Smooth muscle cell (in vitro differentiated cells): ENCODE measurements at regions not wholly inside any gene's neighbourhood (a gene's known extent, or its start where the extent isn't known, plus 50 kb on each side); places are given as distances from the start of the nearest gene placed in this dataset.

ENCODE experiments used
- DNase-seq: peaks from one replicate; lab custom pipeline; 2025; ENCODE audit not compliant: unreplicated experiment; lab: John Stamatoyannopoulos, UW
- H2AFZ ChIP-seq: fragments of 200-600 bp; sonication (generic); 2 replicates; pipeline ENCODE4 v1.6.0; 2016; ENCODE audit warnings: antibody characterized with exemption, low read depth, mild to moderate bottlenecking
- H3F3A ChIP-seq: fragments of 200-600 bp; sonication (generic); 2 replicates; pipeline ENCODE4 v1.6.0; 2017; ENCODE audit warnings: antibody characterized with exemption, low read depth
- H3K27ac ChIP-seq: fragments of 200-600 bp; sonication (generic); 2 replicates; pipeline ENCODE4 v1.5.1; 2016; ENCODE audit warnings: low read depth, mild to moderate bottlenecking
- H3K27me3 ChIP-seq: fragments of 200-600 bp; sonication (generic); 2 replicates; pipeline ENCODE4 v1.6.1; 2016; ENCODE audit warnings: low read depth, mild to moderate bottlenecking
- H3K36me3 ChIP-seq: fragments of 200-600 bp; sonication (generic); 2 replicates; pipeline ENCODE4 v1.5.1; 2016; ENCODE audit warnings: low read depth
- H3K4me1 ChIP-seq: fragments of 200-600 bp; sonication (generic); 2 replicates; pipeline ENCODE4 v1.5.1; 2016; ENCODE audit warnings: low read depth
- H3K4me2 ChIP-seq: fragments of 200-600 bp; sonication (generic); 2 replicates; pipeline ENCODE4 v1.6.0; 2016; ENCODE audit warnings: mild to moderate bottlenecking
- H3K4me3 ChIP-seq: fragments of 200-600 bp; sonication (generic); 2 replicates; pipeline ENCODE4 v1.5.1; 2016; ENCODE audit warnings: mild to moderate bottlenecking
- H3K79me2 ChIP-seq: fragments of 200-600 bp; sonication (generic); 2 replicates; pipeline ENCODE4 v1.6.0; 2016; ENCODE audit warnings: low read depth, mild to moderate bottlenecking
- H3K9ac ChIP-seq: fragments of 200-600 bp; sonication (generic); 2 replicates; pipeline ENCODE4 v1.6.0; 2016; ENCODE audit warnings: low read depth
- H3K9me3 ChIP-seq: fragments of 200-600 bp; sonication (generic); replicated peaks from 2 replicates; pipeline ENCODE4 v1.5.1; 2016; ENCODE audit warnings: low read depth
- H4K20me1 ChIP-seq: fragments of 200-600 bp; sonication (generic); 2 replicates; pipeline ENCODE4 v1.6.0; 2016; ENCODE audit warnings: low read depth
- WGBS: methylation state at CpG from one replicate; pipeline ENCODE4 v1.1.7; 2016; ENCODE audit warnings: low lambda C conversion rate; 5-methylcytosine and 5-hydroxymethylcytosine counted together
- TF ChIP-seq, protein P1 (sequence below): fragments of 200-600 bp; sonication (generic); IDR thresholded peaks from 2 replicates; pipeline ENCODE4 v1.5.1; 2017; ENCODE audit warnings: borderline replicate concordance, mild to moderate bottlenecking, antibody characterized with exemption; ENCODE audit not compliant: insufficient read depth, poor library complexity, severe bottlenecking

DNA sequence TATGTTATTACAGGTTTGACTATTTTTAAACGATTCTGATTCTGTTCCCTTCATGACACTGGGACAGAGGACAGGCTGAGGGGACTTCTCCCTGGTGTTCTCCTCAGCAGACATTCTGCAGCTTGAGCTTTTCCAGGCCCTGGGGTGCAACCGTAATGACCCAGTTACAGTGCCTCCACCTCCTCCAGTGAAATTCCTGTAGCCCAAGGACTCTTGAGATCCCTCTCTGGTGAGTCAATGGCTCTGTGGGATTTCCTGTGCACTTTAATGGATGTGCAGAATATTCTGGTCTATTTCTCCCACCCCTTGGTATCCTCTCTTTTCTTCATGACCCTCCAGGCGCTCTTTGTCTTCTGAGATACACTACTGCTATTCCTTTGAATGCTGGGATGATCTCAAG is 319.3 kb downstream of the INHBA start:
- Histone ChIP-seq H3K4me3 (no peak overlapping the region), H3K4me1 (peaks cover 18% of the 10 kb centered on the region), H3F3A (no peaks in the 10 kb centered on the region), H3K79me2 (no peaks in the 10 kb centered on the region), H2AFZ (no peak overlapping the region), H3K27me3 (no peaks in the 10 kb centered on the region), H4K20me1 (no peaks in the 10 kb centered on the region), H3K9ac (no peak overlapping the region), H3K4me2 (peak overlapping the region; percentile 2), H3K36me3 (no peaks in the 10 kb centered on the region), H3K27ac (peak overlapping the region; percentile 39), H3K9me3 (no peaks in the 10 kb centered on the region)
- 30% methylated on average over 3 of the region's 3 CpGs for WGBS
- DNase-seq = no peak
- TF ChIP-seq, protein P1, sequence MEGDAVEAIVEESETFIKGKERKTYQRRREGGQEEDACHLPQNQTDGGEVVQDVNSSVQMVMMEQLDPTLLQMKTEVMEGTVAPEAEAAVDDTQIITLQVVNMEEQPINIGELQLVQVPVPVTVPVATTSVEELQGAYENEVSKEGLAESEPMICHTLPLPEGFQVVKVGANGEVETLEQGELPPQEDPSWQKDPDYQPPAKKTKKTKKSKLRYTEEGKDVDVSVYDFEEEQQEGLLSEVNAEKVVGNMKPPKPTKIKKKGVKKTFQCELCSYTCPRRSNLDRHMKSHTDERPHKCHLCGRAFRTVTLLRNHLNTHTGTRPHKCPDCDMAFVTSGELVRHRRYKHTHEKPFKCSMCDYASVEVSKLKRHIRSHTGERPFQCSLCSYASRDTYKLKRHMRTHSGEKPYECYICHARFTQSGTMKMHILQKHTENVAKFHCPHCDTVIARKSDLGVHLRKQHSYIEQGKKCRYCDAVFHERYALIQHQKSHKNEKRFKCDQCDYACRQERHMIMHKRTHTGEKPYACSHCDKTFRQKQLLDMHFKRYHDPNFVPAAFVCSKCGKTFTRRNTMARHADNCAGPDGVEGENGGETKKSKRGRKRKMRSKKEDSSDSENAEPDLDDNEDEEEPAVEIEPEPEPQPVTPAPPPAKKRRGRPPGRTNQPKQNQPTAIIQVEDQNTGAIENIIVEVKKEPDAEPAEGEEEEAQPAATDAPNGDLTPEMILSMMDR = no peak

DNA sequence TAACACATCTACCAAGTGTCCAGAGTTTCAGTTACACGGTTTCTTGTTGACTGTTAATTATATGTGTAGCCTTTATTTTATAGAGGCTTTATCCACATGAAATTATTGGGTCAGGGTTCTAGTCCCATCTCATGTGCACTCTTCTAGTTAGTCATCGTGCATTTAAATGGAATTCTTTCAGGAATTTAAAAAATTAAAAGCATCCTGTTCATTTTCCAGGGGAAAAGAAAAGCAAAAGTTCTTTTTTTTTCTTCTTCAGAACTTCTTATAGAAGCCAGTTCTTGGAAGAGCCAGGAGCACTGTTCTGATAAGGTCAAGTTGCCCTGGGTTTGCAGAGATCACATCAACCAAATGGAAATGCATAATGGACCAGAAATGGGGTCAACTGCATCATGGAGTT is 324.7 kb downstream of the INHBA start:
- Histone ChIP-seq H3K4me3 (no peak overlapping the region), H3K4me1 (no peaks in the 10 kb centered on the region), H3K9me3 (no peaks in the 10 kb centered on the region), H3K4me2 (no peak overlapping the region), H3K27ac (no peak overlapping the region), H2AFZ (no peak overlapping the region), H3K27me3 (no peaks in the 10 kb centered on the region), H4K20me1 (no peaks in the 10 kb centered on the region), H3K36me3 (no peaks in the 10 kb centered on the region), H3F3A (no peaks in the 10 kb centered on the region), H3K79me2 (no peaks in the 10 kb centered on the region), H3K9ac (no peak overlapping the region)
- WGBS = 85% methylated on average over 2 of the region's 2 CpGs
- TF ChIP-seq, protein P1 = no peak
- DNase-seq = no peak

DNA sequence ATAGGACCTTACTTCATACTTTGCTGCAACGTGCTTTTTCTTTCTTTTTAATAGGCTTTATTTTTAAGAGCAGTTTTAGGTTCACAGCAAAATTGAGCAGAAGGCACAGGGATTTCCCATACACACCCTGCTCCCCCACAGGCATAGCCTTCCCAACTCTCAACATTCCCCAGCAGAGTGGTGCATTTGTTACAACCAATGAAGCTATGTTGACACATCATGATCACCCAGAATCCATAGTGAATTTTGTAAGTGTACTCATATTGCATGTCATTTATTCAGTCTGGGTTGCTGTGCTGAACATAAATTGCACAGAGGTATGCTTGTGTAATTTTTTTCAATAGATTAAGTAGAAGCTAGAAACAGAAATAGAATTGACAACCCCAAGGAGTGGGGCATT is 327.3 kb downstream of the INHBA start:
- Histone ChIP-seq H3K9me3 (no peaks in the 10 kb centered on the region), H3K4me1 (no peaks in the 10 kb centered on the region), H3F3A (no peaks in the 10 kb centered on the region), H3K36me3 (no peaks in the 10 kb centered on the region), H3K27me3 (no peaks in the 10 kb centered on the region), H3K9ac (no peak overlapping the region), H2AFZ (no peak overlapping the region), H3K4me2 (no peak overlapping the region), H3K79me2 (no peaks in the 10 kb centered on the region), H3K4me3 (no peak overlapping the region), H3K27ac (no peak overlapping the region), H4K20me1 (no peaks in the 10 kb centered on the region)
- TF ChIP-seq, protein P1 = no peak
- 88% methylated on average over 1 of the region's 1 CpG for WGBS
- DNase-seq = no peak

DNA sequence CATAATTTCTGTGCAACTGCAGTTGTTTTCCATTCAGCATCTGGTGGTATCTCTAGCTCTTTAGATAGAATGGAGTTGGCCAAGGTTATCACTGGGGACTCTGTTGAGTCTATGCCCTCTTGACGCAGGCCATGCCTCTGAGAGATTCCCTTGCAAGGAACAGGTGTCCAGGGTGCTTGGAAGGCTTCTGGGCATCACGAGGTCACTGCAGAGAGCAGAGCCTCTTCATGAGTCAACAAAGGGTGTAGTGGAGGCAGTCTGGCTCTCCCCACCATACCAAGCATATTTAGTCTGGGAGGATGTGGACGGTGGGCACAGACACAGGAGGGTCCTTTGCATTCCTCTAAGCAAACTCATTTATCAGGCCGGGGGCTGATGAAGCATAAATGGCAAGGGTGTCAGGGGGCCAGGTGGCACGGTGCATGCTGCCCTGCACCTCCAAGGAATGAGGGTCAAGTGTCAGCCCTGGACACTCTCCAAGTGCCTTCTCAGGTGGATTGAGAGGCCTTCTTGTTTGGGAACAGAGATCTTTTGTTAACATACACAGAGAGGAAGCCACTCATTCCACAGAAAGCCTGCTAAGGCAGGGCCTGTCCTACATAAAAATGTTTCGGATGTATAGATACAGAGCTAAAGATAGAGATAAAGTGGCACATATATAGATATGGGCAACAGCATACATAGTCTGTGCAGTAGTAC is 328.6 kb downstream of the INHBA start:
- Histone ChIP-seq H3K27ac (no peak overlapping the region), H3K27me3 (no peaks in the 10 kb centered on the region), H3K4me1 (no peaks in the 10 kb centered on the region), H2AFZ (no peak overlapping the region), H3K36me3 (no peaks in the 10 kb centered on the region), H3K4me2 (no peak overlapping the region), H4K20me1 (no peaks in the 10 kb centered on the region), H3K4me3 (no peak overlapping the region), H3K9me3 (no peaks in the 10 kb centered on the region), H3K9ac (no peak overlapping the region), H3K79me2 (no peaks in the 10 kb centered on the region), H3F3A (no peaks in the 10 kb centered on the region)
- WGBS = 84% methylated on average over 6 of the region's 6 CpGs
- DNase-seq = no peak
- TF ChIP-seq, protein P1 = no peak
